ENCODE measurements at regions not wholly inside any gene's neighbourhood (a gene's known extent, or its start where the extent isn't known, plus 50 kb on each side); places are given as distances from the start of the nearest gene placed in this dataset.

GRCh38 chr15:29323557-29323956 lies 53.9 kb upstream of the NSMCE3 start:
- ATAC-seq (ENCODE audit: poor library complexity) (no peak), DNase-seq (no peak)
- intact Hi-C loops (cut with DNase I) = no loop called here

GRCh38 chr15:29322415-29322814 lies 52.8 kb upstream of the NSMCE3 start:
- DNase-seq (no peak), ATAC-seq (ENCODE audit: poor library complexity) (no peak)
- intact Hi-C loops (cut with DNase I) = no loop called here

- DNase-seq = no peak
- intact Hi-C loops (cut with DNase I) = no loop called here
- no peak for ATAC-seq (ENCODE audit: poor library complexity)
Measured at GRCh38 chr15:29320420-29320819, 50.8 kb upstream of the NSMCE3 start.

- intact Hi-C loops (cut with DNase I) = no loop called here
- ATAC-seq (ENCODE audit: poor library complexity) = no peak
- no peak for DNase-seq
Measured at GRCh38 chr15:29319823-29320222, 50.2 kb upstream of the NSMCE3 start.
